DMS114 treated with DMSO at 0.1 percent for 48 hours (cell line): ENCODE measurements at regions not wholly inside any gene's neighbourhood (a gene's known extent, or its start where the extent isn't known, plus 50 kb on each side); places are given as distances from the start of the nearest gene placed in this dataset.

ENCODE experiments used
- DNase-seq: peaks from one replicate; lab custom pipeline; 2025; ENCODE audit not compliant: unreplicated experiment; lab: John Stamatoyannopoulos, UW

GRCh38 chr6:40755749-40756452 is 168.7 kb upstream of the LRFN2 start:
- DNase-seq = no peak

- no peak for DNase-seq
These were observed 168.0 kb upstream of the LRFN2 start for GRCh38 chr6:40755046-40755681.

DNA sequence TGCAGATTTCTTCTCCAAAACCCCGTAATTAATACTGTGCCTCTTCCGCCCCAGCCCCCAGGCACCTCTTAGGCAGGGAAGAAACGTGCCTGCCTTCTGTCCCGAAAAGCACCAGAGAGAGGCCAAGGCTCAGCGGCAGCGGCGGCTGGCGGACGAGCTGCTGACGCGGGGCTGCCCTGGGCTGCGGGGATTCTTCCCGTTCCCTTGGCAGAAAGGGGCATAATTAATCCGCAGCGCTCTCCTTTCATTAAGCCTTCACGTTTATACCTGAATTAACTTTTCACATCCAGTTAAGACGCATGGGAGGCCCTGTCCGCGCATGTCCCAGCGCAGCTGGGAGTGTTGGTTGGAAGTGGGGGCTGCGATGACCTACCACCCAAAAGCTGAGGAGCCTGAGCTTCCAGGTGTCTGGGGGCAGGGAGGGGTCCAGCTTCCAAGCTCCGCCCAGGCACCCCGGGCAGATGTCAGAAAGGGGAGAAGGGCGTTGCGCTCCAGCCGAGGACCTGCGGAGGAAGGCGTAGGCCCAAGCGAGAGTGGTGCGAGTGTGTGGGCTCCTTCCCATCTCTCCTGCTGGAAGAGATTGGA is 167.4 kb upstream of the LRFN2 start:
- DNase-seq = no peak

GRCh38 chr6:40753675-40754448 is 166.7 kb upstream of the LRFN2 start:
- DNase-seq = no peak

- no peak for DNase-seq
These were observed 165.9 kb upstream of the LRFN2 start for GRCh38 chr6:40753048-40753447.

- no peak for DNase-seq
These were observed 157.7 kb upstream of the LRFN2 start for GRCh38 chr6:40744835-40745234.

- DNase-seq = no peak
These were observed 156.7 kb upstream of the LRFN2 start for GRCh38 chr6:40743690-40744446.

- no peak for DNase-seq
These were observed 156.1 kb upstream of the LRFN2 start for GRCh38 chr6:40743226-40743625.

DNA sequence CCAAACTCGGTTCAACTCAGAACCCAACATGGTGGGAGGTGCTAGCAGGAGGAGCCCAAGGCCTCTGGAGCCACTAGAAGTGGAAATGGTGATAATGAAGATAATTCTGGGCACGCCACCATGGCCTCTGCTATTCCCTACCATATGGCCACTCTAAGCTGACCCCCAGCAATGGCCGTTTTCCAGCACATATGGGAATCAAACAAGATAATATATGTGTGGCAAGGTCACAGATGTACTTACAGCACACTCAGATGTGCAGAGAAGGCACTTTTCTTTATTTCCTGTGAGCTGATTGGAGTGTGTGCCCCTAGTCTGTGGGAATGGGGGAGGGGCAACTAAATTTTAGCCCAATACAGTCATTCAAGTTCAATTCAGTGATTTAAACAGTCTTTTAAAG is 153.4 kb upstream of the LRFN2 start:
- no peak for DNase-seq

- no peak for DNase-seq
These were observed 151.5 kb upstream of the LRFN2 start for GRCh38 chr6:40738551-40739193.

- no peak for DNase-seq
These were observed 148.4 kb upstream of the LRFN2 start for GRCh38 chr6:40735521-40735920.

- DNase-seq = no peak
These were observed 148.0 kb upstream of the LRFN2 start for GRCh38 chr6:40735121-40735520.

- DNase-seq = no peak
These were observed 147.4 kb upstream of the LRFN2 start for GRCh38 chr6:40734607-40735006.

GRCh38 chr6:40733770-40734396 is 146.7 kb upstream of the LRFN2 start:
- DNase-seq = no peak

- DNase-seq = no peak
These were observed 146.1 kb upstream of the LRFN2 start for GRCh38 chr6:40733290-40733689.

DNA sequence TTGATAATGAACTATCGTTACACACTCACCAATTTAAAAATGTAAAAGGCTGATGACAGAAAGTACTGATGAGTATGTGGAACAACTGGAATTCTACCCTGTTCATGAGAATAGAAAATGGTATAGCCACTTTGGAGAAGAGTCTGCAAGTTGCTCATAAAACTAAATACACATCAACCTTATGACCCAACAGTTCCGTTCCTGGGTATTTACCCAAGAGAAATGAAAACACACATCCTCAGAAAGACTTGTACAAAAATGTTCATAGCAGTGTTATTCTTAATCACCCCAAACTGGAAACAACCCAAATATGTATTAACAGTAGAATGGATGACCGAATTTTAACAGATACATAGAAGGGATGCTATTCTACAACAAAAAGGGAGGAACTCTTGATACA is 145.7 kb upstream of the LRFN2 start:
- DNase-seq = no peak

DNA sequence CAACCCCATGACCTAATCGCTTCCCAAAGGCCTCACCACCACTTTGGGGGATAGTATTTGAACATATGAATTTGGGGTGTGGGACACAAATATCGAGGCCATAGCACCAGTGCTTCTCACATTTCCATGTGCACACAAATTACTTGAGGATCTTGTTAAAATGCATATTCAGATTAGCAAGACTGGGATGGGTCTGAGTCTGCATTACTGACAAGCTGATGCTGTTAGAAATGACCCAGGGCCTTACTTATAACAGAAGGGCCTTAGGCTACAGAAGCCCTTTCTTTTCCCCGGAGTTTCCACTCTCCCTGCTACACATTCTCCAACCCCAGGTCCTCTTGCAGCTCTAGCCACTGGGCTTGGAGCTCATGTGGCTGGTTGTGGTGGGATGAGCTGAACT is 141.5 kb upstream of the LRFN2 start:
- no peak for DNase-seq

- DNase-seq = no peak
These were observed 140.1 kb upstream of the LRFN2 start for GRCh38 chr6:40727271-40727670.

DNA sequence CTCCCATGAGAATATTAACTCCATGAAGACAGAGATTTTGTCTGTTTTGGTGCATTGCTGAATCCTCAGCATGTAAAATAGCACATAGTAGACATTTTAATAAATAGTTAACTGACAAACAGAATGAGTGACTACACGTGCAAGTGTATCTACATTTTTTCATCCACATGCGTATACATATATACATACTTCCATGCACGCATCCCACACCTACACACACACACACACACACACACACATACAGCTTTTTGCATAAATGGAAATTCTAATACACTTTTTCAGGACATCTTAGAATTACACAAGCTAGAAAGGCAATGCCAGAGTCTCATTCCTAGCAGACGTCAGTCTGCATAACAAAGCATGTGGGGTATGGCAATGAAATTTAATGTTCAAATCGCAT is 139.7 kb upstream of the LRFN2 start:
- DNase-seq = no peak

DNA sequence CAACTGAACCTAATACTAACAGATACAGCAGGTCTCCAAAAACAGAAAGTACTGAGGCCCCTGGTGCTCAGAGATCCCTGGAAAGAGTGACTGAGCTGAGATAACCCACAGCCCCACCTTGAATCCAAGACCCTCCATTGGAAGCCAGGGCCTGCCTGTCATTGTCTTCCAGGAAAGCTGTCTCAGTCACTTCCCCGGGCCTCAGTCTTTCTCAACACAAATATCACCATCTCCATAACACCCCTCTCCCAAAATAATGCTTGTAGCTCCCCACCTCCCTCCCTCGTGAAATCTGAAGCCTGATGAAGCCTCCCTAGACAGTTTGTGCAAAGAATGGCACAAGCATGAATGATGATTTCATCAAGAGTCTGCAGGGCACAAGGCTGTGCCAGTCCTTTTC is 138.2 kb upstream of the LRFN2 start:
- DNase-seq = no peak
